ENCODE measurements at regions not wholly inside any gene's neighbourhood (a gene's known extent, or its start where the extent isn't known, plus 50 kb on each side); places are given as distances from the start of the nearest gene placed in this dataset.

DNA sequence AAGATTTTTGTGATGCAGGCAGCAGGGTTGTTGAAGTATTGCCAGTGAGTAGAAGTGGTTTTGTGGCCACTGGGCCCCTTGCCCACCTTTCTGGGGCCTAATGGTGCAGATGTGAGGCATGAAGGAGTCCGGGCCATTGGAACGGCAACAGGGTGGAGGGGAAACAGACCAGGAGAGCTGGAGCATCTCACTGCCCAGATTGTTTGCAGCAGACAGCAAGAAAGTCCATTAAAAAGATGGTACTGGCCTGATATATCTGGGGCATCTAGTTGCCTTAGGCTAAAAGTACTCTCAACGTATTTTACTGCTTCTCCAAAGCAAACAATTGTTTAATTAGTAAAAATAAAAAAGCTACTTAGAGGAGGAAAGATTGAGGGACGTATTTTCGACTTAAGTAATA is 298.4 kb downstream of the SATB1 start:
- TF ChIP-seq YY1 (IDR thresholded peaks at IDR 0.05; ENCODE audit: insufficient read depth, insufficient read length) (no peak), ZNF274 (IDR thresholded peaks at IDR 0.05; ENCODE audit: low read depth, low read length) (no peak)
